Memory B cell (primary cell): ENCODE measurements at regions not wholly inside any gene's neighbourhood (a gene's known extent, or its start where the extent isn't known, plus 50 kb on each side); places are given as distances from the start of the nearest gene placed in this dataset.

Experiments used
- ATAC-seq: fragments of 150-1000 bp; cut with Tn5 transposase; 2 replicates; pipeline ENCODE4 v1.10.0; 2021; ENCODE audit warnings: low read depth, mild to moderate bottlenecking, moderate library complexity
- DNase-seq, 2 donors: peaks; one replicate each; pipeline ENCODE4 v3.0.0; 2022; ENCODE audit warnings: low spot score in 2 of 2
- H3K27ac Mint-ChIP-seq: one replicate; pipeline ENCODE4 v1.8.0; 2022; ENCODE audit warnings: mild to moderate bottlenecking, moderate library complexity, mixed read lengths
- H3K27me3 Mint-ChIP-seq: one replicate; pipeline ENCODE4 v1.8.0; 2022; ENCODE audit warnings: mixed read lengths
- H3K36me3 Mint-ChIP-seq: one replicate; pipeline ENCODE4 v1.8.0; 2022; ENCODE audit warnings: mild to moderate bottlenecking, mixed read lengths
- H3K4me1 Mint-ChIP-seq: one replicate; pipeline ENCODE4 v1.8.0; 2022; ENCODE audit warnings: mixed read lengths
- H3K4me3 Mint-ChIP-seq: one replicate; pipeline ENCODE4 v1.8.0; 2022; ENCODE audit warnings: mild to moderate bottlenecking, moderate library complexity, mixed read lengths
- H3K9me3 Mint-ChIP-seq: one replicate; pipeline ENCODE4 v1.8.0; 2022; ENCODE audit warnings: mixed read lengths

- Mint-ChIP-seq H3K9me3 (no peaks in the 10 kb centered on the region), H3K4me3 (no peak overlapping the region), H3K4me1 (peaks cover 8% of the 10 kb centered on the region), H3K27ac (no peak overlapping the region), H3K36me3 (no peaks in the 10 kb centered on the region), H3K27me3 (peaks cover 6% of the 10 kb centered on the region)
- DNase-seq (no peak), ATAC-seq (no peak)
Measured at GRCh38 chr6:170131351-170131750, 159.5 kb downstream of the DLL1 start.

- peaks cover 6% of the 10 kb centered on the region for H3K27me3 Mint-ChIP-seq
- no peaks in the 10 kb centered on the region for H3K9me3 Mint-ChIP-seq
- no peak overlapping the region for H3K27ac Mint-ChIP-seq
- H3K4me1 Mint-ChIP-seq, result peaks cover 8% of the 10 kb centered on the region
- DNase-seq (no peak), ATAC-seq (no peak)
- H3K4me3 Mint-ChIP-seq, result no peak overlapping the region
- H3K36me3 Mint-ChIP-seq, result no peaks in the 10 kb centered on the region
Measured at GRCh38 chr6:170130771-170131241, 160.1 kb downstream of the DLL1 start.

GRCh38 chr6:170130201-170130621, 160.7 kb downstream of the DLL1 start:
- no peak overlapping the region for H3K27ac Mint-ChIP-seq

GRCh38 chr6:170129691-170130171, 161.1 kb downstream of the DLL1 start:
- H3K4me1 Mint-ChIP-seq, result peaks cover 8% of the 10 kb centered on the region
- DNase-seq, result no peak
- H3K27me3 Mint-ChIP-seq, result peaks cover 10% of the 10 kb centered on the region
- no peaks in the 10 kb centered on the region for H3K9me3 Mint-ChIP-seq
- H3K4me3 Mint-ChIP-seq, result no peak overlapping the region
- H3K36me3 Mint-ChIP-seq, result no peaks in the 10 kb centered on the region
- no peak overlapping the region for H3K27ac Mint-ChIP-seq
- no peak for ATAC-seq

More at GRCh38 chr6:170130201-170130621, 160.7 kb downstream of the DLL1 start:
- no peak overlapping the region for H3K4me3 Mint-ChIP-seq
- peaks cover 8% of the 10 kb centered on the region for H3K4me1 Mint-ChIP-seq
- H3K27me3 Mint-ChIP-seq, result peaks cover 6% of the 10 kb centered on the region
- no peaks in the 10 kb centered on the region for H3K36me3 Mint-ChIP-seq
- no peaks in the 10 kb centered on the region for H3K9me3 Mint-ChIP-seq
- ATAC-seq, result no peak
- DNase-seq, result no peak

- DNase-seq (no peak), ATAC-seq (no peak)
- H3K36me3 Mint-ChIP-seq, result no peaks in the 10 kb centered on the region
- no peak overlapping the region for H3K4me3 Mint-ChIP-seq
- no peaks in the 10 kb centered on the region for H3K9me3 Mint-ChIP-seq
- H3K27me3 Mint-ChIP-seq, result peaks cover 10% of the 10 kb centered on the region
- peaks cover 8% of the 10 kb centered on the region for H3K4me1 Mint-ChIP-seq
- H3K27ac Mint-ChIP-seq, result no peak overlapping the region
Measured at GRCh38 chr6:170128811-170129681, 161.8 kb downstream of the DLL1 start.

- Mint-ChIP-seq H3K9me3 (no peaks in the 10 kb centered on the region), H3K27me3 (peaks cover 10% of the 10 kb centered on the region), H3K36me3 (no peaks in the 10 kb centered on the region), H3K4me3 (no peak overlapping the region), H3K27ac (no peak overlapping the region), H3K4me1 (peaks cover 8% of the 10 kb centered on the region)
- ATAC-seq (no peak), DNase-seq (no peak)
Measured at GRCh38 chr6:170128346-170128745, 162.5 kb downstream of the DLL1 start.

GRCh38 chr6:170127151-170127550, 163.7 kb downstream of the DLL1 start:
- no peak for DNase-seq
- Mint-ChIP-seq H3K36me3 (no peaks in the 10 kb centered on the region), H3K27me3 (peaks cover 10% of the 10 kb centered on the region), H3K4me1 (peaks cover 8% of the 10 kb centered on the region), H3K4me3 (no peak overlapping the region), H3K9me3 (no peaks in the 10 kb centered on the region), H3K27ac (no peak overlapping the region)
- ATAC-seq, result no peak

GRCh38 chr6:170125456-170126300, 165.2 kb downstream of the DLL1 start:
- Mint-ChIP-seq H3K36me3 (no peaks in the 10 kb centered on the region), H3K4me3 (no peak overlapping the region), H3K27ac (no peak overlapping the region), H3K27me3 (peaks cover 6% of the 10 kb centered on the region), H3K9me3 (peaks cover 3% of the 10 kb centered on the region), H3K4me1 (peaks cover 4% of the 10 kb centered on the region)
- DNase-seq (no peak), ATAC-seq (no peak)

- H3K4me1 Mint-ChIP-seq, result peaks cover 4% of the 10 kb centered on the region
- no peaks in the 10 kb centered on the region for H3K36me3 Mint-ChIP-seq
- peaks cover 6% of the 10 kb centered on the region for H3K27me3 Mint-ChIP-seq
- ATAC-seq, result no peak
- no peak for DNase-seq
- H3K27ac Mint-ChIP-seq, result no peak overlapping the region
- no peak overlapping the region for H3K4me3 Mint-ChIP-seq
- peaks cover 7% of the 10 kb centered on the region for H3K9me3 Mint-ChIP-seq
Measured at GRCh38 chr6:170124836-170125235, 166.0 kb downstream of the DLL1 start.

GRCh38 chr6:170124150-170124549, 166.7 kb downstream of the DLL1 start:
- Mint-ChIP-seq H3K9me3 (peaks cover 11% of the 10 kb centered on the region), H3K4me1 (peaks cover 4% of the 10 kb centered on the region), H3K4me3 (no peak overlapping the region), H3K27me3 (peaks cover 6% of the 10 kb centered on the region), H3K36me3 (no peaks in the 10 kb centered on the region), H3K27ac (no peak overlapping the region)
- DNase-seq, result no peak
- no peak for ATAC-seq

GRCh38 chr6:170122651-170123050, 168.2 kb downstream of the DLL1 start:
- Mint-ChIP-seq H3K4me3 (no peak overlapping the region), H3K27ac (no peak overlapping the region), H3K27me3 (peaks cover 3% of the 10 kb centered on the region), H3K4me1 (peaks cover 4% of the 10 kb centered on the region), H3K9me3 (peaks cover 11% of the 10 kb centered on the region), H3K36me3 (no peaks in the 10 kb centered on the region)
- ATAC-seq (no peak), DNase-seq (no peak)

- no peak for DNase-seq
- H3K4me3 Mint-ChIP-seq, result no peak overlapping the region
- peaks cover 1% of the 10 kb centered on the region for H3K27me3 Mint-ChIP-seq
- no peak overlapping the region for H3K27ac Mint-ChIP-seq
- H3K36me3 Mint-ChIP-seq, result no peaks in the 10 kb centered on the region
- peaks cover 11% of the 10 kb centered on the region for H3K9me3 Mint-ChIP-seq
- no peaks in the 10 kb centered on the region for H3K4me1 Mint-ChIP-seq
- no peak for ATAC-seq
Measured at GRCh38 chr6:170117111-170117972, 173.5 kb downstream of the DLL1 start.

- H3K27ac Mint-ChIP-seq, result no peak overlapping the region
- peaks cover 10% of the 10 kb centered on the region for H3K9me3 Mint-ChIP-seq
- DNase-seq (no peak), ATAC-seq (no peak)
- peaks cover 1% of the 10 kb centered on the region for H3K27me3 Mint-ChIP-seq
- H3K36me3 Mint-ChIP-seq, result no peaks in the 10 kb centered on the region
- no peaks in the 10 kb centered on the region for H3K4me1 Mint-ChIP-seq
- H3K4me3 Mint-ChIP-seq, result no peak overlapping the region
Measured at GRCh38 chr6:170116636-170117035, 174.2 kb downstream of the DLL1 start.
